ENCODE measurements at regions not wholly inside any gene's neighbourhood (a gene's known extent, or its start where the extent isn't known, plus 50 kb on each side); places are given as distances from the start of the nearest gene placed in this dataset.

DNA sequence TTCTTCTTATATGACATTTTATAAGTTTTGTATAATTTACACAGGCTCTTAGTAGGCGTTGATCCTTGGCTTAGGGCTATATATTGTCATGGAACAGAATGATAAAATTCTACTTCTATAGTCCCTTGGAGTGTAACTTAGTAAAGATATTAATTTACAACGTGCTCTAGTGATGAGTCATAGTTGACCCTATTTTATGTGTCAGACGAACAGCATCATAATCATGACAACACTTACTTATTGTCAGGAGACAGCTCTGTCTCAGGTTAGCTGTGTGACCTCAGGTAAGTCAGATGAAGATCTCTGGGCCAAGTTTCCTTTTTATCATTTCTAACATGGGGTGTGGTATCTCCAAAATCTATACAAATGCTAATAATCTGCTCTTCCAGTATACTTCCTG is 473.5 kb downstream of the UTRN start:
- Histone ChIP-seq H3K4me1 (ENCODE audit: insufficient read depth, low read length) (no peaks in the 10 kb centered on the region), H3K36me3 (ENCODE audit: insufficient read depth, low read length) (peaks cover 2% of the 10 kb centered on the region), H3K9me3 (ENCODE audit: low read length) (no peaks in the 10 kb centered on the region), H2AFZ (ENCODE audit: low read depth, low read length) (no peak overlapping the region), H3K4me3 (ENCODE audit: low read length) (no peak overlapping the region), H3K27me3 (ENCODE audit: insufficient read depth, low read length) (no peaks in the 10 kb centered on the region)

DNA sequence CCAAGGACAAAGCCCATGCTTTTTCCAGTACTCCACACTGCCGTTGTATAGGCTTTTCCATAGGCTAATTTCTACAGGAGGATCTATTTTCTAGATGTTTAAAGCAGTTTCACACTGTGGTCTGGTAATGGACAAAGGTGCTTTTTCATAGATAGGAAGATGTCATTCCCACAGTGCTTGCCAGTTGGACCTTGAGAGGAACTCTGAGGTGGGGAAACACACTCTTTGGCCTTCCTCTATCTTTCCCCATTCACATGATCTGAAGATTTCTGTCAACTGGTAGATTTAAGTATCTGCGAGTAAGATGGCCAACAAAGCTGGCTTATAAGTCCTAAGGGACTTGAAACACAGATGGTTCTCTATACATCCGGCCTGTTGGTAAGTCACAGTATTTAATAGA is 477.3 kb downstream of the UTRN start:
- Histone ChIP-seq H3K9me3 (ENCODE audit: low read length) (no peaks in the 10 kb centered on the region), H3K36me3 (ENCODE audit: insufficient read depth, low read length) (no peaks in the 10 kb centered on the region), H3K4me3 (ENCODE audit: low read length) (no peak overlapping the region), H2AFZ (ENCODE audit: low read depth, low read length) (no peak overlapping the region), H3K4me1 (ENCODE audit: insufficient read depth, low read length) (no peaks in the 10 kb centered on the region), H3K27me3 (ENCODE audit: insufficient read depth, low read length) (no peaks in the 10 kb centered on the region)

DNA sequence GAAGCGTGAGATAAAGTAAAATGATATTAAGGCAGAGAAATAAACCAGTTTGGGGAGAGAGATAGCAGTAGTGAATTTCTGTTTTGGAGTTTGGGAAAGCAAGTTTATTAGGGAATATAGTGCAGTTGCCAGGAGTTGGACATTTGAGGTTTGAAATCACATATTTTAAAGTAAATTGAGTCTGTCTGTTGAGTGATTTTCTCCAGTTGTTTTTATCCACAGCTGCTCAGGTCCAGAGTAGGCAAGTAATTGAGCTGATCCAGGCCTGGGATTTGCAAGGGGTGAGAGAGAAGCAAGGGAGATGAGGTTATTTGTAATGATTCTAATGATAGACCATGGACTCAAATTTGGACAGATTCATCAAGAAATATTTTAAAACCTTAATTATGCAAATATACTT is 481.9 kb downstream of the UTRN start:
- H3K4me1 ChIP-seq (ENCODE audit: insufficient read depth, low read length) = peaks cover 11% of the 10 kb centered on the region
- no peaks in the 10 kb centered on the region for H3K27me3 ChIP-seq (ENCODE audit: insufficient read depth, low read length)
- no peaks in the 10 kb centered on the region for H3K36me3 ChIP-seq (ENCODE audit: insufficient read depth, low read length)
- H3K4me3 ChIP-seq (ENCODE audit: low read length) = no peak overlapping the region
- H2AFZ ChIP-seq (ENCODE audit: low read depth, low read length) = no peak overlapping the region
- no peaks in the 10 kb centered on the region for H3K9me3 ChIP-seq (ENCODE audit: low read length)

DNA sequence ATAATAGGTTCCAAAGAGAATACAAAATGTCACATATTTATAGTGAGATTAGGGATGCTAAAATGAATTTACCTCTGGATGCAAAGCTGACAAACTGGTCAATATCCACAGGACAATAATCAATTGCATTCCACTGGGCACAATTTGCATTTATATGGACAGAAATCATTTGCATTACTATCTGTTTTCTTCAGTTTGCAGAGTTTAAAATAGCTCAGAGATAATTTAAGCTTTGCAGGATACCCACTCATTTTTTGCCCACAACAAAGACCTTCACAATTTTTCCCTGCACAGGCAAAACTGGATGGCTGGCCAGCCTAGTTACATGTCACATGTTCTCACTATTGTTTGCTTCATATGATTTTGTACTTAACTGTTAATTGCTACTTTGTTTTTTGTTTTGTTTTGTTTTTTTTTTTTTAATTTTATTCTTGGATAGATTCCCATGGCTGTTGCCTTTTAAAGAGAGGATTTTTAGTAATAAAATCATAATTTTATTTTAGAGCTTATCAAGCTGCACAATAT is 483.5 kb downstream of the UTRN start:
- Histone ChIP-seq H2AFZ (ENCODE audit: low read depth, low read length) (no peak overlapping the region), H3K4me3 (ENCODE audit: low read length) (no peak overlapping the region), H3K36me3 (ENCODE audit: insufficient read depth, low read length) (no peaks in the 10 kb centered on the region), H3K4me1 (ENCODE audit: insufficient read depth, low read length) (peaks cover 11% of the 10 kb centered on the region), H3K9me3 (ENCODE audit: low read length) (no peaks in the 10 kb centered on the region), H3K27me3 (ENCODE audit: insufficient read depth, low read length) (no peaks in the 10 kb centered on the region)

DNA sequence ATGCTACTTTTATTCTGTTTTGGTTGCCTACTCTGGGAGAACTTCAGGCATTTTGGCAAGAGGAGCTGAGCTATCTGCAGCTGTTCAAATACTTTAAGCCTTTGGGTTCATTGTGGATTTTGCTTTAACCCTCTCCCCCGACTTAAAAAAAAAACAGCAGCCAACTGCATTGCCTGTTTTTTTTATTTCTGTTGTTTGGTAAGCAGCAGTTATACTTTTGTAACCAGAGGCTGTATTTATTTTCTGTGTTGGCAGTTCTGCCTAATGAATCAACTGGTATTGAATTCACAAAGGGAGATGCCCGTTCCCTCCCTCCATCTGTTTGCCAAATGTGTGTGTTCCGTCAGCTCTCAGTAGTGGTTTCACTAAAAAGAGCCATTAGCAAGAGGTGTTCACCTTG is 484.0 kb downstream of the UTRN start:
- H3K4me1 ChIP-seq (ENCODE audit: insufficient read depth, low read length) = peaks cover 11% of the 10 kb centered on the region
- H3K4me3 ChIP-seq (ENCODE audit: low read length) = no peak overlapping the region
- H3K9me3 ChIP-seq (ENCODE audit: low read length) = no peaks in the 10 kb centered on the region
- H3K27me3 ChIP-seq (ENCODE audit: insufficient read depth, low read length) = no peaks in the 10 kb centered on the region
- H3K36me3 ChIP-seq (ENCODE audit: insufficient read depth, low read length) = no peaks in the 10 kb centered on the region
- no peak overlapping the region for H2AFZ ChIP-seq (ENCODE audit: low read depth, low read length)

DNA sequence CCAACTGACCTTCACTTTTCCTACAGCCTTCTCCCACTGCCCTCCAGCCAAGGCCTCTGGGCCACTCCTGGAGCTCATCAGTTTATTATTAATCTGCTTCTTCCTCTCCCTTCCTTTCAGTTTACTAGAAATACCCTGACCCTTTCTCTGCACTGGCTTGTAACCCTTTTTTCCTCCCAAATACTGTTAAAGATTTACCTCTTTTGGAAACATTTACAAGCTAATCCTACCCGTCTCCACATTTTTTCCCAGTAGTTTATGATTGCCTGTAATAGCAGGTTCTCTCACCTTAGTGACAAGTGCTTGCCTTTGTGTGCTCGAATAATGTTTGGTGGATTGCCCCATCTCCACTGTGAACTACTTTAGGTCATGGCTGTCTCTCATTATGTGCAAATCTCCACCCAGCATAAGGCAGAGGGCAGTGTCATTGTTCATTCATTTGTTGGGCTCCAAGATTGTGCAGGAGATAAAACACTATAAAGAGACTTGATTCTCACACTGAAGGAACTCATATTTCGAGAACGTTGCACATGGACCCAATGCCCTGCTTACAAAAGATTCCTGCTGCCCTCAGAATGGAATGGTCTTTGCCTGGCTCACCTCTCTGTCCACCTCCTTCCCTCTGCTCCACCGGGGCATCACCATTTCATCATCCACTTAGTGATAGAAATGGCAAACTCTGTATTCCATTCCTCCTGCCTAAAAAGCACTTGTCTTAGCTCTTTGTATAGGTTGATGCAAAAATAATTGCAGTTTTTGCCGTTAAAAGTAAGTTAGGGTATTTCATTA is 491.1 kb downstream of the UTRN start:
- Histone ChIP-seq H3K36me3 (ENCODE audit: insufficient read depth, low read length) (peaks cover 7% of the 10 kb centered on the region), H3K4me3 (ENCODE audit: low read length) (no peak overlapping the region), H3K4me1 (ENCODE audit: insufficient read depth, low read length) (no peaks in the 10 kb centered on the region), H3K9me3 (ENCODE audit: low read length) (no peaks in the 10 kb centered on the region), H2AFZ (ENCODE audit: low read depth, low read length) (no peak overlapping the region), H3K27me3 (ENCODE audit: insufficient read depth, low read length) (no peaks in the 10 kb centered on the region)

DNA sequence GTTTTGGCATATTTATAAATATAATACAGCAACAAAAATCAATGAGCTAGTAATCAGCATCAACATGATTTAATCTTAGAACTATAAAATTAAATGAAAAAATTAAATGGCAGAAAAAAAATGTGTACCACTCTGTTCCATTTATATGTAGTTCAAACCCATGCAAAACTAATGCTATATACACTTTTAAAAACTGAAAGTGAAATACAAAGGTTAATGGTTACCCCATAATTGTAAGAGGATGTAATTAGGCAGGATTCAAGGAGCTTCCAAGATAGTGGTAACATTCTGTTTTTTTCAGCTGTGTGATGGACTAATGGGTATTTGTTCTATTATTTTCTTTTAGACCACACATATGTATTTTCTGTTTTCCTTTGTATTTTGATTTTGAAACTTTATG is 492.1 kb downstream of the UTRN start:
- Histone ChIP-seq H3K4me3 (ENCODE audit: low read length) (no peak overlapping the region), H2AFZ (ENCODE audit: low read depth, low read length) (no peak overlapping the region), H3K27me3 (ENCODE audit: insufficient read depth, low read length) (no peaks in the 10 kb centered on the region), H3K36me3 (ENCODE audit: insufficient read depth, low read length) (peaks cover 7% of the 10 kb centered on the region), H3K4me1 (ENCODE audit: insufficient read depth, low read length) (no peaks in the 10 kb centered on the region), H3K9me3 (ENCODE audit: low read length) (no peaks in the 10 kb centered on the region)

DNA sequence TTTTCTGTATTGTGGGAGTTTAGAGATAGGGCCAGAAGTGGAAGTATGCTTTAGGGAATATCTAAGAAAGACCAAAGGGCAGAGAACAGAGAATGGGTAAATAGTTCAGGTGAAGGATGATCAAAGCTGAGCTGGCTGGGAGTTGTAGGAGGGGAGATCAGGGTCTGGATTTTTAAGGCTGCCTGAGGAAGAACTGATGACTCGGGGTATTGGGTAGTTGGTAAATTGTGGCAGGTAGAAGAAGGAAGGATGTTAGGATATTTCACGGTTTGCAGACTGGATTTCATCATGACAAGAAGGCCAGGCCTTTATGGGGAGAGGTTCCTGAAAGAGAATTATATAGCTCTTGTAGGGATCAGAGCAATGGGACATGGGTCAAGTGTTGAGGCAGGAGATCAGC is 492.9 kb downstream of the UTRN start:
- H3K27me3 ChIP-seq (ENCODE audit: insufficient read depth, low read length) = no peaks in the 10 kb centered on the region
- H3K4me3 ChIP-seq (ENCODE audit: low read length) = no peak overlapping the region
- H3K36me3 ChIP-seq (ENCODE audit: insufficient read depth, low read length) = peaks cover 7% of the 10 kb centered on the region
- H3K9me3 ChIP-seq (ENCODE audit: low read length) = no peaks in the 10 kb centered on the region
- no peaks in the 10 kb centered on the region for H3K4me1 ChIP-seq (ENCODE audit: insufficient read depth, low read length)
- no peak overlapping the region for H2AFZ ChIP-seq (ENCODE audit: low read depth, low read length)

DNA sequence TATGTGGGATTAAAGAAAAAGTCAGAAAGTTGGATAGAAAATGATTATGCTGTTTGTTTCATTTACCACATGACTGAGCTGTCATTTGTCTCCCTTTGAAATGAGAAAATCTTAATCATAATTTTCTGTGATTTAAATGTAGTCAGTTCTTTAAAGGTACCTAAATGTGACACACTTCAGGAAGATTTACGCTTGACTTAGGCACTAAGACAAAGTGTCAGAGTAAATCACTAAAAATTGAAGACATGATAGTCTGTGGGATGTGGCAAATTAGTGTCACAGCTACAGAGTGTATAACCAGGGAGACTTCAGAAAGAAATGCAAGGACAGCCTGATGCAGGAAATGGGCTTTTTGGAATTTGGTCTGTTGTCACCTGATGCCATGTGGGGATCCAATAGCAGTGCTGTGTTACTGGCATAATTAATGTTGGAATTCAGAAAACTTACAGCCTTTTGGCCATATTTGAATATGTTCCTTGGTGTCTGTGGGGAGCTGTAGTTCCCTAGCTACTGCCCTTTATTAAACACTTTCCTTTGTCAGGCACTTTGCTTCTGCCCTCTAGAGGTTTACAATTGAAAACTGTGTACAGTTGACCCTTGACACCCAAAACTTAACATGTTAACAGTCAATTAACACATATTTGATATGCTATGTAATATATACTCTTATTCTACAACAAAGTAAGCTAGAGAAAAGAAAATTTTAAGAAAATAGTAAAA is 493.8 kb downstream of the UTRN start:
- Histone ChIP-seq H3K36me3 (ENCODE audit: insufficient read depth, low read length) (peaks cover 7% of the 10 kb centered on the region), H3K9me3 (ENCODE audit: low read length) (no peaks in the 10 kb centered on the region), H3K27me3 (ENCODE audit: insufficient read depth, low read length) (no peaks in the 10 kb centered on the region), H3K4me1 (ENCODE audit: insufficient read depth, low read length) (no peaks in the 10 kb centered on the region), H2AFZ (ENCODE audit: low read depth, low read length) (no peak overlapping the region), H3K4me3 (ENCODE audit: low read length) (no peak overlapping the region)

DNA sequence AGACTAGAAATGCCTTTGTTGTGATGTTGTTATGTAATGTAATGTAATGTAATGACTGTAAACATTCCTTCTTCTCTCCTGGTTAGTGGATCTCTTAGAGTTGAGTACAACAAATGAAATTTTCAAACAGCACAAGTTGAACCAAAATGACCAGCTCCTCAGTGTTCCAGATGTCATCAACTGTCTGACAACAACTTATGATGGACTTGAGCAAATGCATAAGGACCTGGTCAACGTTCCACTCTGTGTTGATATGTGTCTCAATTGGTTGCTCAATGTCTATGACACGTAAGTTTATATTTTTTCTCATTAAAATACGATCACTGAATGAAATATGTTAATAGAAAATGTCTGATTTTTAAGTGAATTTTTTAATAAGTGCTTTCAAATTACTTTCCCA is 496.7 kb downstream of the UTRN start:
- peaks cover 5% of the 10 kb centered on the region for H3K4me1 ChIP-seq (ENCODE audit: insufficient read depth, low read length)
- no peaks in the 10 kb centered on the region for H3K9me3 ChIP-seq (ENCODE audit: low read length)
- no peaks in the 10 kb centered on the region for H3K36me3 ChIP-seq (ENCODE audit: insufficient read depth, low read length)
- no peaks in the 10 kb centered on the region for H3K27me3 ChIP-seq (ENCODE audit: insufficient read depth, low read length)
- H2AFZ ChIP-seq (ENCODE audit: low read depth, low read length) = no peak overlapping the region
- no peak overlapping the region for H3K4me3 ChIP-seq (ENCODE audit: low read length)

DNA sequence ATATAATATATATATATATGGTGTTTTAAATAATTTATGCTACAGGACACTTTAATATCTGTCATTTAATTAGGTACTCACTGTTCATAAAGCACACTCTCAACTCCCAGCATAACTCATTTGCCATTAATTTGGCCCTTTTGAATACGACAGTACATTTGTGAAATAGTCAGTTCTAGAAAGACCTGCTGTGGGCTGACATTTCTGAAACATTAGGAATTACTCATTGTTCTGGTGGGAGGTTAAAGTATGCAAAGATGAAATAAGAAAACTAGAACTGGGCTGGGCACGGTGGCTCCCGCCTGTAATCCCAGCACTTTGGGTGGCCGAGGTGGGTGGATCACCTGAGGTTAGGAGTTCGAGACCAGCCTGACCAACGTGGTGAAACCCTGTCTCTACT is 497.5 kb downstream of the UTRN start:
- Histone ChIP-seq H3K36me3 (ENCODE audit: insufficient read depth, low read length) (no peaks in the 10 kb centered on the region), H3K27me3 (ENCODE audit: insufficient read depth, low read length) (no peaks in the 10 kb centered on the region), H3K4me3 (ENCODE audit: low read length) (no peak overlapping the region), H2AFZ (ENCODE audit: low read depth, low read length) (no peak overlapping the region), H3K9me3 (ENCODE audit: low read length) (no peaks in the 10 kb centered on the region), H3K4me1 (ENCODE audit: insufficient read depth, low read length) (peaks cover 12% of the 10 kb centered on the region)

DNA sequence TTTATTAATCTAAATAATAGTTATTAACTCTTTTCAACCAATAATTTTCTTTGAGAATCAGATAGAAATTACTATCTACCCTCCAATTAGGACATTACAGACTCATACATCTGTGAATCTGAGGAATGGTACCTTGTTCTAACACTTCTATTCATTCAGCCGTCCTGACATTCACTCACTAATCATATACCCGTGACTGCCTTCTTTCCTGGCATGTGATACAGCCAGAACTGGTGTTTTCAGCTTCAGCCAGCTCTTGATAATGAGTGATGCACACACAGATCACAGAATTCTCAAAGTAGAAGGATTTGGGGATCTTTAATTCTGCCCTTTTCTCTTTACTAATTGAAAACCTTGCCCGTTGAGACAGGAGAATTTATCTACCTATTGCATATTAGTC is 499.9 kb downstream of the UTRN start:
- H3K36me3 ChIP-seq (ENCODE audit: insufficient read depth, low read length) = no peaks in the 10 kb centered on the region
- no peak overlapping the region for H2AFZ ChIP-seq (ENCODE audit: low read depth, low read length)
- no peaks in the 10 kb centered on the region for H3K9me3 ChIP-seq (ENCODE audit: low read length)
- peaks cover 14% of the 10 kb centered on the region for H3K4me1 ChIP-seq (ENCODE audit: insufficient read depth, low read length)
- H3K4me3 ChIP-seq (ENCODE audit: low read length) = no peak overlapping the region
- no peaks in the 10 kb centered on the region for H3K27me3 ChIP-seq (ENCODE audit: insufficient read depth, low read length)

DNA sequence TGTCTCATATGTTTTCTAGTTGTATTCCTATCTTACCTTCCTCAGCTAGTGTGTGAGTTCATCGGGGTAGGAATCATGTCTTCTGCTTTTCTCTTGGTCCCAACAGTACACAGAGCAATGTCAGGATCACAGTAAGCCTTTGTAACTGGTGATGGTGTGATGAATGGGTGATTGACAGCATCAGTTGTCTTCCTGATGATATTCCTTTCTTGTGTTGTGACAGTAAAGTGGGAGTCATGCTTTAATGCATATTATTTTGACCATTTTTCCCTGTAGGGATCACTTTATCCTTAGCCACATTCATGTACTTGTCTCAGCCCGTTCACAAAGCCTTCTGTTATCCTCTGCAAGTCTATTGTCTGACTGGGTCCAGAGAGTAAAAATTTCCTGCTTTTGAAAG is 501.7 kb downstream of the UTRN start:
- H2AFZ ChIP-seq (ENCODE audit: low read depth, low read length) = no peak overlapping the region
- H3K4me1 ChIP-seq (ENCODE audit: insufficient read depth, low read length) = peaks cover 14% of the 10 kb centered on the region
- no peaks in the 10 kb centered on the region for H3K36me3 ChIP-seq (ENCODE audit: insufficient read depth, low read length)
- no peaks in the 10 kb centered on the region for H3K27me3 ChIP-seq (ENCODE audit: insufficient read depth, low read length)
- no peaks in the 10 kb centered on the region for H3K9me3 ChIP-seq (ENCODE audit: low read length)
- H3K4me3 ChIP-seq (ENCODE audit: low read length) = no peak overlapping the region

Measured in neuron (in vitro differentiated cells).